HG02798 (cell line): ENCODE measurements at regions not wholly inside any gene's neighbourhood (a gene's known extent, or its start where the extent isn't known, plus 50 kb on each side); places are given as distances from the start of the nearest gene placed in this dataset.
"Not testable (repeated sequence)": the region's sequence is repeated elsewhere in the genome, so short reads cannot be mapped to it uniquely, and the experiment has no call there.

Experiments
- ATAC-seq: cut with Tn5 transposase; IDR thresholded peaks from one replicate; pipeline ENCODE4 v1.9.1; 2021; ENCODE audit warnings: mild to moderate bottlenecking; ENCODE audit not compliant: unreplicated experiment, poor library complexity

DNA sequence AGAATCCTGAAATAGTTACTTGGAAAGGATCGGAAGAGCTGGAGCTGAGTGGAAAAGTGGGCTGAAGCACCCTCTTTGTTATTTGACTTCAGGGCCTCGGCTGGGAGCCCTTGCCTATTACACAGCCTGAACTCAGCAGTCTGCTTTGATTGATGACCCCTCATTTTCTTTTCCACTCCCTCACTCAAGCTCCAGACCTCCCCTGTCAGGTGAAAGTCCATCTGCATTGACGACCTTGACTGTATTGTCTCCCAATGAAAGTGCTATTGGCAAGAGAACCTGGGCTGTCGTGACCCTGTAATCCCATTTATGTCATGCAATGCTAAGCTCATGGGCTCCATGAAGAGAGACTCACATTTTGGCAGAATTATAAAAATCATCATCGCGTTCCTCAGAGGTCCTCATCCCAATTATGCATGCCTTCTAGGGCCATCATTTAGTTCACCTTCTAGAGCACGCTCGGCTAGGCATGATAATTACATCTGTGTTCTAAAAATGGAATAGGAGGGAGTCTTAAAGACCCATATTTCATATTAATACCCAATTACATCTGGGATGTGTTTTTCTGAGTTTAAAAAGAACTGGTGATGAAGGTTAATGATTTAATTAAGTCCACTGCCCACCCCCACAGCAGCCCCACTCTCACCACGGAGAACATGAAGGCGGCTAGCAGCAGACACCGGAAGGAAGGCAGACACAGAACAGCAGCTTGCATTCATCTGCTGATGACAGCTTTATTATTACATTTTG is 472.5 kb downstream of the PID1 start:
- ATAC-seq = no peak

- no peak for ATAC-seq
Observed at GRCh38 chr2:228796386-228796785, 474.7 kb downstream of the PID1 start.

- ATAC-seq = no peak
Observed at GRCh38 chr2:228793116-228793515, 478.0 kb downstream of the PID1 start.

DNA sequence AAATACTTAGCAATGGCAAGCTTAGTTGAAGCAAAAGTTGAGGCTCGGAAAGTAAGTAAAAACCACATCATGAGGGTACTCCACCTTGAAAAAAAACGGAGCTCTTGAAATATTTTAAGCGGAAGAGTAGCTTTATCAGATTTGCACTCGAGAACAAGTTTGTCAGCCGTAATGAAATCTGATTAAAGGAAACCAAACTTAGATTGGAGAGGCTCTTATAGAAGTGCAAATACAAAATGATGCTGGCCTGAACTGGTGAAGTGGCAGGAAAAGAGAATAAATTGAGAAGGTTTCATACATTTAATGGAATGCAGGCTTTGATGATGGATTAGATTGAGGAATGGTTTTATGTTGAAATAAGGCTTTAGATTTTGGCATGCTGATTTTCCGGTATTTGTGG is 484.2 kb downstream of the PID1 start:
- ATAC-seq = no peak

DNA sequence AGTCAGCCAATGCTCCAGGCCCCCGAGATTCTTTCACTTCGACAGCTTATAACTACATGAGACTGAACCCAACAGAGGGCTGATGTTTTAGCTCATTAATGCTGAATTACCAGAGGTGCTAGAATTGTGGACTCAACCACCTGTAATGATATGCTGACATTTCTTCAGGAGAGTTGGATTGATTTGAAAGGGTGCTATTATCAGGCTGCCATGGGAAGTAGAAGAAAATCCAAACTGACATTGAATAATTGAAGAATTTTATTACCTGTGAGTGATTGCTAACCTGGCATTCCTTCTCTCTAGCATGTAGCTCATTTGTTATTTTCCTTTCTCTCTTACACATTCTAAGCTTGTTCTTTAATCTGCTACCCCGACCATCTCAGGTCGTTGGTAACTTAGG is 488.8 kb downstream of the PID1 start:
- ATAC-seq = no peak

DNA sequence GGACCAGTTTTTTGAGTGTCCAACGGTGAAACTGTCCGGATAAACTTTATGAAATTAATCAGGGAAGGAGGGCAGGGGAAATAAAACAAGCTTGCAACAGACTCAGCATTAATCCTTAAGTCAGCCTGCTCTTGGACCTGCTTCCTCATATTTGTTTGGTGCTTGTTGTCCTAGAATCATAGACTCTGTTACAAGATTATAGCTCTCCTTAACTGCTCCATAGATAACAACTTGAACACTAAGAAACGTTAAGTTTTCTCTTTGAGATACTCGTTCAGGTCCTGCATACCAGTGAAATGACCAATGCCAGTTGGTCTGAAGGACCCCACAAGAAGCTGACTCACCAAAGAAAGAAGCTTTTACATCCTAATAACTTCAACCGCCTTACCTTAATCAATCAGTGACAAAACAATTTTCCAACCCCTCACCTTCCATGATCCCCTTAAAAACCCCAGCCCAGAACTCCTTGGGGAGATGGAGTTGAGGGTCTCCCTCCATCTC is 493.2 kb downstream of the PID1 start:
- ATAC-seq = no peak

- ATAC-seq = no peak
Observed at GRCh38 chr2:228774548-228774947, 496.5 kb downstream of the PID1 start.

GRCh38 chr2:228771774-228772173 is 499.3 kb downstream of the PID1 start:
- no peak for ATAC-seq

DNA sequence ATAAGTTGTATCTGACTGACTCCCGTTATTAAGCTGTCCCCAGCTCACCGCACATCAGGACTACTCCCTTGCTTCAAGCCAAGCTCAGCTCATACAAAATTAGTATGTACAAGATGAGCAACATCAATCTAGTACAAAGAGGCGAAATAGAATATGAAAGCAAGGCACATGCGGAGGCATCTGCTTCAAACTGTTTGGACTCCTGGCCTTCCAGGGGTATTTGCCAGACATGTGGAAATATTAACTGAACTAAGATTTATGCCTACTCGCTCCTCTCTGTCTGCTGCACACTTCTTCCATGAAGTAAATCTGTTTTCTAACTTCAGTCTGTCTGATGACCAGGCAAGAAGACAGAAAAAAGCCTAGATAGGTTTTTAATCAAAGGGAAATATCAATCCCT is 499.8 kb downstream of the PID1 start:
- ATAC-seq = no peak

DNA sequence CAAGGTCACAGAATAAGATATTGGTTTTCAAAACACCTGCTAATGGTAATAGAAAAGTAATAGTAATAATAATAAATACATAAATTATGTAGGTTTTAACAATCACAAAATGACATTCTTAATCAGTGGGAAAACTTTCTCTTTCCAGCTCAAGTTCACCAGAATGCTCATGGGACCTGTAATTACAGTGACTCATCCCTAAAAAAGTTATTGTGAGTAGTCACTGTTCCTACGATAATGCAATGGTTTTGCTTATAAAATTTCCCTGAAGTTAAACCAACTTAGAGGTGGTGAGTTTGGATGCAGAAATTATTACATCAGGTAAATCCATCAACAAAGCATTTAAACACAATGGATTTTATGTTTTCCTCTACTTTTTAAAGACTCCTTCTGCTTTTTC is 502.3 kb downstream of the PID1 start:
- ATAC-seq = no peak

GRCh38 chr2:228768141-228768540 is 502.9 kb downstream of the PID1 start:
- not testable (repeated sequence) for ATAC-seq

DNA sequence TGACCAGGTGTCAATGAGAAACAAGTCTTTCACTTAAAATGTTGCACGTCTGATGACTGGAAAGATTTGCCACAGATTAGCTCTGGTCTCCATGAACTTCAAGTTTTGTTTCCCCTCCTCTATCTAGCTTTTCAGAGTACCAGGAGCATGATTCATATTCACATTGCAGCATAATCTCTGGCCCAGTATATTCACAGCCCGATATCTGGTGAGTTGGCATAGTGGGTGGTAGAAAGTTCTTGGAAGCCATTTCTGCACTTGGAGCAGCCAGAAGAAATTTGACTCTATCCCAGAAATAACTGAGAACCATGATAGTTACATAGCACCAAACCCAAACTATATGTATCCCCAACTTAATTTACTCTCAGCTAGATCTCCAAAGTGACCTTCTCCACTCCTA is 503.9 kb downstream of the PID1 start:
- ATAC-seq = no peak

GRCh38 chr2:228763379-228763981 is 507.6 kb downstream of the PID1 start:
- ATAC-seq = no peak

GRCh38 chr2:228762565-228762964 is 508.5 kb downstream of the PID1 start:
- no peak for ATAC-seq

- ATAC-seq = not testable (repeated sequence)
Observed at GRCh38 chr2:228755661-228756060, 515.4 kb downstream of the PID1 start.

GRCh38 chr2:228747483-228747882 is 523.6 kb downstream of the PID1 start:
- no peak for ATAC-seq

DNA sequence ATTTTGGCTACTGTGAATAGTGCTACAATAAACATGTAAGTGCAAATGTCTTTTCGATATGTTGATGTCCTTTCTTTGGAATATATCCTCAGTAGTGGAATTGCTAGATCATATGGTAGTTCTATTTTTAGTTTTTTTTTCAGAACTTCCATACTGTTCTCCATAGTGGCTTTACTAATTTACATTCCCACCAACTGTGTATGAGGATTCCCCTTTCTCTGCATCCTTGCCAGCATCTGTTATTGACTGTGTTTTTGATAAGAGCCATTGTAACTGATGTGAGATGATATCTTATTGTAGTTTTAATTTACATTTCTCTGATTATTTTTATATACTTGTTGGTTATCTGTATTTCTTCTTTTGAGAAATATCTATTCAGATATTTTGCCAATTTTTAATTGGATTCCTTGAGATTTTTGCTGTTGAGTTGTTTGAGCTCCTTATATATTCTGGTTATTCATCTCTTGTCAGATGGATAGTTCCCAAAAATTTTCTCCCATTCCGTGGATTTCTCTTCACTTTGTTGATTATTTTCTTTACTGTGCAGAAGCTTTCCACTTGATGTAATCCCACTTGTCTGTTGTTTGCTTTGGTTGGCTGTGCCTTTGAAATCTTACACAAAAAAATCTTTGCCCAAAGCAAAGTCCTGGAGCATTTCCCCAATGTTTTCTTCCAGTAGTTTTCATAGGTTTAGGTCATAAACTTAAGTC is 532.3 kb downstream of the PID1 start:
- ATAC-seq = no peak

- no peak for ATAC-seq
Observed at GRCh38 chr2:228735697-228736096, 535.4 kb downstream of the PID1 start.

GRCh38 chr2:228731517-228731916 is 539.6 kb downstream of the PID1 start:
- no peak for ATAC-seq

DNA sequence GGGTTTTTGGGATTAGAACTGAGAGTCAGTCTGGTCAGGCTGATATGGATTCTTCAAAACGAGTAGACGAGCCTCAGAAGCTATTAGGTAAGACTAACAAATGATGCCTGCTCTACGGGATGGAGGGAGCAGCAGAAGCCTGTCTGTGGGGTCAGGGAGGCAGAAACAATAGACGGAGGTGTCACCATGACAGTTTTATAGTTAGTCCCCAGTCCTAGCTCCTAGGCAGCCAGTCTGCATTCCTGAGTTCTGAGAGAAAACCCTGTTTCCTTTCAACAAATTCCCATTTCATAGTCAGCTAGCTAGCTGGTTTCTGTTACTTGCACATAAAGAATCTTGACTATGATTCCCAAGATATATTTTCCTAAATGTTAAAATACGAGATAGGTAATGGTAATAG is 542.1 kb downstream of the PID1 start:
- no peak for ATAC-seq

- no peak for ATAC-seq
Observed at GRCh38 chr2:228725031-228725430, 543.5 kb upstream of the SPHKAP start.
